ENCODE measurements at regions not wholly inside any gene's neighbourhood (a gene's known extent, or its start where the extent isn't known, plus 50 kb on each side); places are given as distances from the start of the nearest gene placed in this dataset.

GRCh38 chr2:150699218-150699617, 211.8 kb upstream of the RND3 start:
- Histone ChIP-seq H3K27me3 (no peaks in the 10 kb centered on the region), H3K9me3 (no peaks in the 10 kb centered on the region), H3K4me3 (no peak overlapping the region), H3K36me3 (no peaks in the 10 kb centered on the region), H3K4me1 (no peaks in the 10 kb centered on the region), H3K27ac (no peak overlapping the region)
- TF ChIP-seq CTCF (IDR thresholded peaks at IDR 0.05): no peak
- intact Hi-C loops (cut with DNase I): no loop called here
- no peak for ATAC-seq
- no peak for DNase-seq

- intact Hi-C loops (cut with DNase I): no loop called here
- ATAC-seq (no peak), DNase-seq (no peak)
- Histone ChIP-seq H3K27me3 (no peaks in the 10 kb centered on the region), H3K4me3 (no peak overlapping the region), H3K9me3 (no peaks in the 10 kb centered on the region), H3K27ac (no peak overlapping the region), H3K4me1 (no peaks in the 10 kb centered on the region), H3K36me3 (no peaks in the 10 kb centered on the region)
- no peak for TF ChIP-seq CTCF (IDR thresholded peaks at IDR 0.05)
Measured at GRCh38 chr2:150698016-150698661, 210.7 kb upstream of the RND3 start.

GRCh38 chr2:150697596-150697995, 210.1 kb upstream of the RND3 start:
- H3K4me1 ChIP-seq: no peaks in the 10 kb centered on the region
- no peak overlapping the region for H3K27ac ChIP-seq
- no peak for TF ChIP-seq CTCF (IDR thresholded peaks at IDR 0.05)
- no peak for ATAC-seq
- H3K27me3 ChIP-seq: no peaks in the 10 kb centered on the region
- H3K9me3 ChIP-seq: no peaks in the 10 kb centered on the region
- intact Hi-C loops (cut with DNase I): no loop called here
- H3K36me3 ChIP-seq: no peaks in the 10 kb centered on the region
- no peak for DNase-seq
- no peak overlapping the region for H3K4me3 ChIP-seq

- Histone ChIP-seq H3K4me1 (no peaks in the 10 kb centered on the region), H3K4me3 (no peak overlapping the region), H3K27ac (no peak overlapping the region), H3K36me3 (no peaks in the 10 kb centered on the region), H3K9me3 (no peaks in the 10 kb centered on the region), H3K27me3 (no peaks in the 10 kb centered on the region)
- ATAC-seq: no peak
- no peak for DNase-seq
- no peak for TF ChIP-seq CTCF (IDR thresholded peaks at IDR 0.05)
- intact Hi-C loops (cut with DNase I): no loop called here
Measured at GRCh38 chr2:150695451-150696135, 208.1 kb upstream of the RND3 start.

GRCh38 chr2:150693556-150693955, 206.1 kb upstream of the RND3 start:
- ATAC-seq (no peak), DNase-seq (no peak)
- Histone ChIP-seq H3K36me3 (no peaks in the 10 kb centered on the region), H3K4me3 (no peak overlapping the region), H3K9me3 (no peaks in the 10 kb centered on the region), H3K27ac (no peak overlapping the region), H3K4me1 (no peaks in the 10 kb centered on the region), H3K27me3 (no peaks in the 10 kb centered on the region)
- TF ChIP-seq CTCF (IDR thresholded peaks at IDR 0.05): no peak
- intact Hi-C loops (cut with DNase I): no loop called here

All from upper lobe of right lung (tissue), 1 donor.